ENCODE measurements at regions not wholly inside any gene's neighbourhood (a gene's known extent, or its start where the extent isn't known, plus 50 kb on each side); places are given as distances from the start of the nearest gene placed in this dataset.

DNA sequence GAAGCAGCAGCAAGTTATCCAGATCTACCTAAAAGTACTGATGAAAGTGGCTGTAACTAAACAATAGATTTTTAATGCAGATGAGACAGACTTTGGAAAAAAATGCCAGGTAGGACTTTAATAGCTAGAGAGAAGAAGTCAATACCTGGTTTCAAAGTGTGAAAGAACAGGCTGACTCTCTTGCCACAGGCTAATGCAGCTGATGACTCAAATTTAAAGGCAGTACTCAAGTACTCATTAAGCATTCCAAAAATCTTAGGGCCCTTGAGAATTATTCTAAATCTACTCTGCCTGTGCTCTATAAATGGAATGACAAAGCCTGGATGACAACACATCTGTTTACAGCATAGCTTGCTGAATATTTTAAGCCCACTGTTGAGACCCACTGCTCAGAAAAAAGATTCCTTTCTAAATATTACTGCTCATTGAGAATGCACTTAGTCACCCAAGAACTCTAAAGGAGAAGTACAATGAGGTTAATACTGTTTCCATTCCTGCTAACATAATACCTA, 68.6 kb upstream of the SYT1 start:
- Histone ChIP-seq H3K9ac (ENCODE audit: low read depth, low read length) (no peak overlapping the region), H3K36me3 (ENCODE audit: insufficient read depth, low read length) (no peaks in the 10 kb centered on the region), H3K4me2 (ENCODE audit: low read length) (no peak overlapping the region), H3K9me3 (replicated peaks; ENCODE audit: low read length) (no peaks in the 10 kb centered on the region), H3K4me3 (ENCODE audit: low read length) (no peak overlapping the region), H3K4me1 (ENCODE audit: control insufficient read depth, insufficient read depth, low read length) (peaks cover 5% of the 10 kb centered on the region), H3K27me3 (ENCODE audit: control insufficient read depth, insufficient read depth, low read length) (no peaks in the 10 kb centered on the region)

DNA sequence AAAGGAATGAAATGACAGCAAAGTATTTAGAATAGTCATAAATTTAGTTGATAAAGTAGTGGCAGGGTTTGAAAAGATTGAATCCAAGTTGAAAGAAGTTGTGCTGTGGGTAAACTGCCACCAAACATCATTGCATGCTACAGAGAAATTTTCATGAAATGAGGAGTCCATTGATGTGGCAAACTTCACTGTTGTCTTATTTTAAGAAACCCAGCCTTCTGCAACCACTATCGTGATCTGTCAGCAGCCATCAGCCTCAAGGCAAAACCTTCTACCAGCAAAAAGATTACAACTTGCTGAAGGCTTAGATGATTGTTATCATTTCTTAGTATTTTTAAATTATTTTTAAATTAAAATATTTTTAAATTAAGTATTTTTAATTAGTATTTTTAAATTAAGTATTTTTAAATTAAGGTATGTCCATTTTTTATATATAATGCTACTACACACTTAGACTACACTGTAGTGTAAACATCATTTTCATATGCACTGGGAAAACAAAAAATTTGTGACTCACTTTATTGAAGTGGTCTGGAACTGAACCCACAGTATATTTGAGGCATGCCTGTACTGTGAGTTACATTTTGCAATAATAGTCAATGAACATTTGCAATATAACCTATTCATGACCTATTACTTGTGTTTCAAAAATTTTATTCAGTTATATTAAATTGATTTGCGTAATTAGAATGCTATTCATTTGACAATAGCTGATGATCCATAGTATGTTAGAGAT, 67.2 kb upstream of the SYT1 start:
- Histone ChIP-seq H3K36me3 (ENCODE audit: insufficient read depth, low read length) (no peaks in the 10 kb centered on the region), H3K9me3 (replicated peaks; ENCODE audit: low read length) (no peaks in the 10 kb centered on the region), H3K4me2 (ENCODE audit: low read length) (no peak overlapping the region), H3K27me3 (ENCODE audit: control insufficient read depth, insufficient read depth, low read length) (no peaks in the 10 kb centered on the region), H3K9ac (ENCODE audit: low read depth, low read length) (no peak overlapping the region), H3K4me1 (ENCODE audit: control insufficient read depth, insufficient read depth, low read length) (peaks cover 5% of the 10 kb centered on the region), H3K4me3 (ENCODE audit: low read length) (no peak overlapping the region)

DNA sequence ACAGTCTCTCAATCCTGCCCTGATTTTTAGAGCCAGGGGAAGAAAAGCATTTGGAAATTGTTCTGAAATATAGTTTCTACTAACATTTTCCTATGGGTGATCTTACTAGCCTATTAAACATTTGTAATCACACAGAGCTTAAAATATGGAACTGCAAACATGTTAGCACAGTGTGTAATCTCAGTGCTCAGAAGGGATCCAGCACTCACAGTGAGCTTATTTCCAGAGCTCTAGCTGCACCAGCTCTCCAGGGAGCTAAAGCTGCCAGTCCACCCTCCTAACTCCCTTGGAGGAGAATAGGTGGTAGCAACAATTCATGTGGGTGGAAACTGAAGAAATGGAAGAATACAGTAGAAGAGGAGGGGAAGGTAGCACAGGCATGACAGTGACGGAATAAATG, 64.9 kb upstream of the SYT1 start:
- Histone ChIP-seq H3K27me3 (ENCODE audit: control insufficient read depth, insufficient read depth, low read length) (no peaks in the 10 kb centered on the region), H3K9me3 (replicated peaks; ENCODE audit: low read length) (no peaks in the 10 kb centered on the region), H3K4me1 (ENCODE audit: control insufficient read depth, insufficient read depth, low read length) (peaks cover 8% of the 10 kb centered on the region), H3K4me3 (ENCODE audit: low read length) (no peak overlapping the region), H3K9ac (ENCODE audit: low read depth, low read length) (no peak overlapping the region), H3K4me2 (ENCODE audit: low read length) (no peak overlapping the region), H3K36me3 (ENCODE audit: insufficient read depth, low read length) (no peaks in the 10 kb centered on the region)

GRCh38 chr12:78802593-78802992, 62.0 kb upstream of the SYT1 start:
- Histone ChIP-seq H3K4me2 (ENCODE audit: low read length) (no peak overlapping the region), H3K9ac (ENCODE audit: low read depth, low read length) (no peak overlapping the region), H3K9me3 (replicated peaks; ENCODE audit: low read length) (no peaks in the 10 kb centered on the region), H3K4me1 (ENCODE audit: control insufficient read depth, insufficient read depth, low read length) (peaks cover 8% of the 10 kb centered on the region), H3K36me3 (ENCODE audit: insufficient read depth, low read length) (no peaks in the 10 kb centered on the region), H3K27me3 (ENCODE audit: control insufficient read depth, insufficient read depth, low read length) (no peaks in the 10 kb centered on the region), H3K4me3 (ENCODE audit: low read length) (no peak overlapping the region)

- Histone ChIP-seq H3K9ac (ENCODE audit: low read depth, low read length) (no peak overlapping the region), H3K4me1 (ENCODE audit: control insufficient read depth, insufficient read depth, low read length) (peaks cover 3% of the 10 kb centered on the region), H3K9me3 (replicated peaks; ENCODE audit: low read length) (no peaks in the 10 kb centered on the region), H3K4me3 (ENCODE audit: low read length) (no peak overlapping the region), H3K27me3 (ENCODE audit: control insufficient read depth, insufficient read depth, low read length) (no peaks in the 10 kb centered on the region), H3K4me2 (ENCODE audit: low read length) (no peak overlapping the region), H3K36me3 (ENCODE audit: insufficient read depth, low read length) (no peaks in the 10 kb centered on the region)
Observed at GRCh38 chr12:78804262-78804661, 60.3 kb upstream of the SYT1 start.

All from skeletal muscle satellite cell (primary cell).